MM.1S (cell line): ENCODE measurements at regions not wholly inside any gene's neighbourhood (a gene's known extent, or its start where the extent isn't known, plus 50 kb on each side); places are given as distances from the start of the nearest gene placed in this dataset.

Experiments used
- CTCF ChIP-seq: fragments of 300-600 bp; sonication (generic); IDR thresholded peaks from 2 replicates; pipeline ENCODE4 v1.5.1; 2016; ENCODE audit warnings: antibody characterized with exemption, low read length, mixed read lengths
- EZH2 ChIP-seq: fragments of 300-600 bp; sonication (generic); optimal IDR thresholded peaks from 2 replicates; pipeline ENCODE3; 2017; ENCODE audit warnings: low read depth, mild to moderate bottlenecking, antibody characterized with exemption, low read length, mixed read lengths
- EZH2phosphoT487 ChIP-seq: fragments of 300-600 bp; sonication (generic); IDR thresholded peaks from 2 replicates; pipeline ENCODE4 v1.6.1; 2018; ENCODE audit warnings: antibody characterized with exemption, low read length

GRCh38 chr1:230536641-230537155 is 105.6 kb upstream of the COG2 start:
- TF ChIP-seq CTCF (no peak), EZH2 (no peak), EZH2phosphoT487 (no peak)
